Suprapubic skin (tissue), 4 donors: ENCODE measurements at regions not wholly inside any gene's neighbourhood (a gene's known extent, or its start where the extent isn't known, plus 50 kb on each side); places are given as distances from the start of the nearest gene placed in this dataset.

Experiments
- DNase-seq, 2 donors: peaks; one replicate each; pipeline ENCODE4 v3.0.0-alpha.2; 2019; ENCODE audit warnings: low spot score in 2 of 2
- H3K27ac ChIP-seq: fragments of 200-600 bp; sonication (generic); one replicate; pipeline ENCODE4 v1.5.1; 2019
- H3K27me3 ChIP-seq: fragments of 200-600 bp; sonication (generic); one replicate; pipeline ENCODE4 v1.5.1; 2019
- H3K36me3 ChIP-seq: fragments of 200-600 bp; sonication (generic); one replicate; pipeline ENCODE4 v1.5.1; 2019
- H3K4me1 ChIP-seq: fragments of 200-600 bp; sonication (generic); one replicate; pipeline ENCODE4 v1.5.1; 2019
- H3K4me3 ChIP-seq: fragments of 200-600 bp; sonication (generic); one replicate; pipeline ENCODE4 v1.5.1; 2019; ENCODE audit warnings: mild to moderate bottlenecking
- H3K9me3 ChIP-seq: fragments of 200-600 bp; sonication (generic); one replicate; pipeline ENCODE4 v1.5.1; 2019
- CTCF ChIP-seq, 2 donors: fragments of 200-600 bp in 1 of 2; fragments of 450-650 bp in 1 of 2; sonication (generic) in 1 of 2; IDR thresholded peaks; one replicate each; pipeline ENCODE4 v1.5.1; 2016 to 2019; ENCODE audit warnings: antibody characterized with exemption in 2 of 2, mild to moderate bottlenecking in 1 of 2, moderate library complexity in 1 of 2
- EP300 ChIP-seq: sonication (generic); formaldehyde crosslinking; IDR thresholded peaks from one replicate; pipeline ENCODE4 v1.6.1; 2017; ENCODE audit warnings: antibody characterized with exemption
- POLR2A ChIP-seq, 2 donors: fragments of 450-650 bp; IDR thresholded peaks; one replicate each; pipeline ENCODE4 v1.6.1; 2017; ENCODE audit warnings: antibody characterized with exemption in 2 of 2, mild to moderate bottlenecking in 2 of 2, moderate library complexity in 2 of 2
- POLR2AphosphoS5 ChIP-seq, 3 donors: sonication (generic); formaldehyde crosslinking; IDR thresholded peaks; one replicate each; pipeline ENCODE4 v1.6.1; 2017; ENCODE audit warnings: antibody characterized with exemption in 3 of 3
- WGBS: methylation state at CpG from one replicate; pipeline ENCODE4 v1.1.5; 2018; 5-methylcytosine and 5-hydroxymethylcytosine counted together

GRCh38 chr2:220705678-220706077, 866.4 kb downstream of the EPHA4 start:
- Histone ChIP-seq H3K4me3 (no peak overlapping the region), H3K36me3 (no peaks in the 10 kb centered on the region), H3K27me3 (no peaks in the 10 kb centered on the region), H3K9me3 (no peaks in the 10 kb centered on the region), H3K4me1 (no peaks in the 10 kb centered on the region), H3K27ac (no peak overlapping the region)
- 88% methylated on average over 4 of the region's 4 CpGs for WGBS
- no peak for DNase-seq
- TF ChIP-seq CTCF (IDR thresholded peaks at IDR 0.05) (no peak), POLR2AphosphoS5 (IDR thresholded peaks at IDR 0.05) (no peak), EP300 (no peak), POLR2A (IDR thresholded peaks at IDR 0.05) (no peak)

- TF ChIP-seq POLR2A (IDR thresholded peaks at IDR 0.05) (no peak), EP300 (no peak), POLR2AphosphoS5 (IDR thresholded peaks at IDR 0.05) (no peak), CTCF (IDR thresholded peaks at IDR 0.05) (no peak)
- H3K4me1 ChIP-seq, result no peaks in the 10 kb centered on the region
- H3K4me3 ChIP-seq, result no peak overlapping the region
- H3K27me3 ChIP-seq, result no peaks in the 10 kb centered on the region
- H3K36me3 ChIP-seq, result no peaks in the 10 kb centered on the region
- no peak for DNase-seq
- no peak overlapping the region for H3K27ac ChIP-seq
- H3K9me3 ChIP-seq, result no peaks in the 10 kb centered on the region
- WGBS, result 92% methylated on average over 3 of the region's 3 CpGs
Measured at GRCh38 chr2:220707261-220707660, 864.8 kb downstream of the EPHA4 start.

GRCh38 chr2:220708366-220708765, 863.7 kb downstream of the EPHA4 start:
- no peaks in the 10 kb centered on the region for H3K36me3 ChIP-seq
- 74% methylated on average over 3 of the region's 3 CpGs for WGBS
- no peaks in the 10 kb centered on the region for H3K27me3 ChIP-seq
- TF ChIP-seq CTCF (IDR thresholded peaks at IDR 0.05) (no peak), EP300 (no peak), POLR2A (IDR thresholded peaks at IDR 0.05) (no peak), POLR2AphosphoS5 (IDR thresholded peaks at IDR 0.05) (no peak)
- DNase-seq, result no peak
- no peak overlapping the region for H3K27ac ChIP-seq
- H3K4me3 ChIP-seq, result no peak overlapping the region
- H3K9me3 ChIP-seq, result no peaks in the 10 kb centered on the region
- H3K4me1 ChIP-seq, result no peaks in the 10 kb centered on the region

- WGBS, result 87% methylated on average over 3 of the region's 3 CpGs
- no peaks in the 10 kb centered on the region for H3K27me3 ChIP-seq
- no peaks in the 10 kb centered on the region for H3K4me1 ChIP-seq
- H3K36me3 ChIP-seq, result no peaks in the 10 kb centered on the region
- H3K4me3 ChIP-seq, result no peak overlapping the region
- no peaks in the 10 kb centered on the region for H3K9me3 ChIP-seq
- H3K27ac ChIP-seq, result no peak overlapping the region
- TF ChIP-seq POLR2AphosphoS5 (IDR thresholded peaks at IDR 0.05) (no peak), EP300 (no peak), POLR2A (IDR thresholded peaks at IDR 0.05) (no peak), CTCF (IDR thresholded peaks at IDR 0.05) (no peak)
- DNase-seq, result no peak
Measured at GRCh38 chr2:220717283-220717682, 854.8 kb downstream of the EPHA4 start.

GRCh38 chr2:220736778-220737177, 835.3 kb downstream of the EPHA4 start:
- TF ChIP-seq POLR2A (IDR thresholded peaks at IDR 0.05) (no peak), POLR2AphosphoS5 (IDR thresholded peaks at IDR 0.05) (no peak), CTCF (IDR thresholded peaks at IDR 0.05) (no peak), EP300 (no peak)
- H3K27ac ChIP-seq, result no peak overlapping the region
- no peaks in the 10 kb centered on the region for H3K4me1 ChIP-seq
- H3K36me3 ChIP-seq, result no peaks in the 10 kb centered on the region
- no peaks in the 10 kb centered on the region for H3K27me3 ChIP-seq
- H3K4me3 ChIP-seq, result no peak overlapping the region
- WGBS, result 73% methylated on average over 4 of the region's 4 CpGs
- H3K9me3 ChIP-seq, result no peaks in the 10 kb centered on the region
- no peak for DNase-seq
